GM03348 (cell line): ENCODE measurements at regions not wholly inside any gene's neighbourhood (a gene's known extent, or its start where the extent isn't known, plus 50 kb on each side); places are given as distances from the start of the nearest gene placed in this dataset.
A peak's percentile ranks its signal among the peaks of the same experiment; 100 is the strongest.

ENCODE experiments used
- DNase-seq: peaks from one replicate; pipeline ENCODE4 v3.0.0; 2012; ENCODE audit warnings: low spot score

DNA sequence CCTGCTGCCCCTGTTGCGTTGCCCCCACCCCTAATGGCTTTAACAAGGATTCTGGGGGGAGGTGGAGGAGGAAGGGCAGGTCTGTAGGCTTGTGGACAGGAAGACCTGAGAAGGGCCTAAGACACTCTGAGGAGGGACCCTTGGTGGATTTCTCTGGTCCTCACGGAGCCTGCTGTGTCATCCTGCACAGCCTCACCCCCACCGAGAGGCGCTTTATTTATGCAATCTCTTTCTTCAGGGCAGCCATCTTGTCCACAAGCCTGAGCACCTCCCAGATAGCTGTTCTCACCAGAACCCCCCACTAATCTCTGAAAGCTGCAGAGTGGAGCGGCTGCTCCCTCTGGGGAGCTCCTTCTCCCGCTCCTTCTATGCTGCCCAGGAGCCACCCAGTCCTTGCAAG is 59.3 kb upstream of the MLN start:
- DNase-seq, result no peak

DNA sequence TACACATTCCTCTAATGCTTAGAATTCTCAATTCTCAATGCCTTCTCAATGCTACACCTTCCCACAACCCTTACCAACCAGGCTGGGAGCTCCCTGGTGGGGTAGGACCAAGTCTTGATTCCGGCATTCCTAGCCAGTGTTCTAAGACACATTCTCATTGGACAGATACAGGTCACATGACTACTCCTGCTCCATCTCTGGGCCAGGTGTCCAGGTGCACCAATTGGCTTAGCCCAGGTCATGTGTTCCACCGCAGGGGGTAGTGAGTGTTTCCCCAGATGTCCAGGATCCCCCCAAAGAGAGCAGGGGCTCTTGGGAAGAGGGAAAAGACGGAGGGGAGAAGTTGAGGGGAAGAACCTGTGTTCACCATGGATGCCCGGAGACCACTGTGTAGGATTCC is 58.7 kb upstream of the MLN start:
- DNase-seq, result no peak

DNA sequence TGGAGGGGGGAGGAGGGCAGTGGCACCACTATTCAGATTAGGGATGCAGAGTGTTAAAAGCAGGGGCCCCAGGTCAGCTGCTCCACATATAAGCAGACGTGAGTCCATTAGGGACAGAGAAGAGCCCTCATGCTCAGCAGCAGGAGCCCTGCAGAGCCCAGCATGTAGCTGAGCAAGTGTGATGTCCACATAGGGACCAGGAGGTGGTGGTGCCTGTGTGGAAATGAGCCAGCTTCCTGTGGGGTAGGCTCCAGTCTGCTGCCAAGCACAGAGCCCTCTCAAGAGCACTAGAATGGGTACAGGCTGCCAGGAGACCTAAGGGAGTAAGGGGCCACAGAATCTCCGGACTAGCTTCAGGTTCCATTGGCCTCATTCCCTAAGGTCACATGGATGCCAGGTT is 57.9 kb upstream of the MLN start:
- no peak for DNase-seq

DNA sequence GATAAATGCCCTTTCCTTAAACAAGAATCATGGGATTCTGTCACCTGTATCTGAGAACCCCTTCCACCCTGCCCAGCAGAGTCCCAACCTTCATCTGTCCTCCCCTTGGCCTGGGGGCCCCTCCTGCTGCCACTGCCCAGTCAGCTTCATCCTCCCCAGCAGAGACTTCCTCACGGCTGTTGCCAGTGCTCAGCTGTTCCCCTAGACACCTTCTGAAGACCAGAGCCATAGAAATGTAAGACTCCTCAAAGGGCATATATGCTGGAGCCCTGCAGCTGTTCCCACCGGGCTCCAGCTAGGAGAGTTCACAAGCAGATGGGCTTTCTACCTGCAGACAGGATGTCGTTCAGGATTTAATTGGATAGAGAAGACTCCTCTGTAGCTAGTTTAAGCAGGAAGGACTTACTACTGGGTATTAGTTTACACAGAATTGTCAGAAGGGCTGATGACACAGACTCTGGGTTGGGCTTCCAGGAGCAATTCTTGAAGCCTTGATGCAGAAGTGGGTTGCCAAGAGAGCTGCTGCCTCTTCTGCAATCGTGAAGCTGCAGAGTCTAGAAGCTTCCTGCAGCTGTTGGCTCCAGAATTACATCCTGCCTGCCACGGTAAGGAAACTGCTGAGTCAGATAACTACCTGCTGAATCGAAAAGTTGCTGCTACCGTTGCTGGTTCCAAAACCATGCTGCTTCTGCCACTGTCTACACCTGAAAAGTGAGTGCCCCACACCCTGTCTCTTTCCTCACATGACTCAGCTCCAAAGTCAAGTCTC is 57.1 kb upstream of the MLN start:
- peak; percentile 59 for DNase-seq

DNA sequence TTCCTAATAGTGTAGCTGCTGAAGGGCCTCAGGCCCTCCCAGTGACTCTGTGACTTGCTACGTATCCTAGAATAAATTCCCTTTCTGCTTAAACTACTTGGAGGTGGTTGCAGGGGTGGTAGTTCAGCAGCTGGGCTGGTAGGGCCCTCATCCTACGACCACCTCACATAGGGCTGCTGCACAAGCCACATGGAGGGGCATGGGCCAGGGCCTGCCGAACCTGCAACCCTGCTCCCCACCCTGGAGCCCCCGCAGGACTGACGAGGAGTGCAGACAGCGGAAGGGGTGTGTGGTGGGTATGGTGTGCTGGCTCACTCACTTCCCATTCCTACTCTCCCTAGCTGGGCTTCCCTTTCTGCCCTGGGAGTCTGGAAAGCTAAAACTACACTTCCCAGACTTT is 56.2 kb upstream of the MLN start:
- DNase-seq, result no peak

DNA sequence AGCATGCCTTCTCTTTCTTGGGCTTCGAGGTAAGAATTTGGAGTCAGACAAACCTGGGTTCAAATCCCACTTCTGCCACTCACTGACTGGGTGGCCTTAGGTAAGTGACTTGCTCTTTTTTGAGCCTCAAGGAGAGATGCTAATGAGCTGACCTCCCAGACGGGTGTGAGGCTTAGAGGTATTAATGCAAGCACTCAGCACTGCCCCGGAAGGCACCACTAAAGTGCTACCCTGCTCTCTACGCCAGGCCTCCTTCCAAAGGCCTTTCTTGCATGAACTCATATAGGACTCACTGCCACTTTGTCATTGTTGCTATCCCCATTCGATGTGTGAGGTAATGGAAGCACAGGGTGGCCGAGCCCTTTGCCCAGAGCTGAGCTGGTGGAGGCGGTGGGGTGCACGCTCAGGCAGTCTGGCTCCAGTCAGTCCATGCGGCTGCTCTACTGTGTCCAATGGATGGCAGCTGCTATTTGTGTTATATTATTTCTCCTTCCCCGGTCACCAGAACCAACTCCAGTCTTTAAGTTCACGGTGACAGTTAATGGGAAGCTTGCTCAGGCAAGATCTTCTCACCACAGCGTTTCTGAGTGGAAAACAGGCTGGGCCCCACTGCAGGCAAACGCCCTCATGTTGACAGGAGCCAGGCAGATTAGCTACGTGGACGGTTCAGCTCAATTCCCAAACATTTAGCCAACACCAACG is 55.2 kb upstream of the MLN start:
- no peak for DNase-seq

DNA sequence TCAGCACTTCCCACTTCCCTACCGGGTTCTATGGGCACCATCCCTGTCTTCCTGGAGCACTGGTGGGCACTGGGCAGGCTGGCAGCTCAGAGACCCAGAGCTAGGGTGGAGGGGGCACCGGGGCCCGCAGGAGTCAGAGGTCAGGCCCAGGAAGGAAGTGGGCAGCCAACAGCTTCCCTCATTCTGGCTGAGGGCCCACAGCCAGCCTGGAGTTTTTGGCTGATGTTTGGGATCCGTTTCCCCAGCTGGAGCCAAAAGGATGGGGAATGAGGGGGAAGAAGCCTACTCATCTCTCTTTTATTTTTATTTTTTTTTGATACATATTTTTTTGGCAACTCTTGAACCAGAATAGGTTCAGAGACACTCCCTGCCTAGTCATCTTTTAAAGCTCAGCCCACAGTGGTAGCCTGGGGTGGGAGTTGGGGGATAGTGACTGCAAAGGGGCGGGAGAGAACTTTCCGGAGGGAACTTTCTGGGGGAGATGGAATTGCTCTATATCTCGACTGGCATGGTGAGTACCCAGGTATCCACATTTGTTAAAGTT is 54.2 kb upstream of the MLN start:
- DNase-seq, result peak; percentile 49

DNA sequence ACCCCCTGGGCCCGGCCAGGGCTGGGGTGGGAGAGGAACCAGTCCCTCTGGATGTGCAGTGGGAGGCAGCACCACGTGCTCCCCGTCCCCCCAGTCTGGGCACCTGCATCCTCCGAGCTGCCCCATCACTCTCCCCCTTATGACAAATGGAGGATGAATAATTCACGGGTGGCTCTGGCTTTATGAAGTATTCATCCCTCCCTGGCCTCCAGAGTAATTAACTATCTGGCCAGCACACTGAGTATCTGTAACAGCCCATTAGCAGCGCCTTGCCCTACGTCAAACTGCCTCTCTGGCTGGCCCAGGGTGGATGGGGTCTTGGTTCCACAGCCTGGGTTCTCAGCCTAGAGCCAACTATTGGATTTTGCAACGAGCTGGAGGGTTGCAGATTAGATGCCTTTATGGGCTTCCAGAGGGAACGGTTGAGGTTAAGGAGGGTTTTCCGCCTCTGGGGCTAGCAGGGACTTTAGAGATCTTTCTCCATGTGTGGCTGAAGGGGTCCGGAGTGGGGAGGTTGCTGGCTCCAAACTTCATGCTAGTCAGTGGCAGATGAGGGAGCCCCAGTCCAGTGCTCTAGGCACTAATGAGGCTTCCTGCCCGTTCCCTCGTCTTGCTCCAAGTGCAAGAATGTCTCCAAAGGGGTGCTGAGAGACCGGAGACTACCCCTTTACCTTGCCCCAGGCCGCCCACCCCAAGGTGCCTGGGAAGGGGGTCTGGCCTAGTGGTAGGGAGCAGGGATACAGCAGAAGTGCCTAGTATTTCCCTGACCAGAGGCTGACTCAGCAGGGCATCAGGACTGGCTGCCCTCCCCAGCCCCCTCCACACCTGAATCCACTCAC is 53.5 kb upstream of the MLN start:
- DNase-seq, result no peak

DNA sequence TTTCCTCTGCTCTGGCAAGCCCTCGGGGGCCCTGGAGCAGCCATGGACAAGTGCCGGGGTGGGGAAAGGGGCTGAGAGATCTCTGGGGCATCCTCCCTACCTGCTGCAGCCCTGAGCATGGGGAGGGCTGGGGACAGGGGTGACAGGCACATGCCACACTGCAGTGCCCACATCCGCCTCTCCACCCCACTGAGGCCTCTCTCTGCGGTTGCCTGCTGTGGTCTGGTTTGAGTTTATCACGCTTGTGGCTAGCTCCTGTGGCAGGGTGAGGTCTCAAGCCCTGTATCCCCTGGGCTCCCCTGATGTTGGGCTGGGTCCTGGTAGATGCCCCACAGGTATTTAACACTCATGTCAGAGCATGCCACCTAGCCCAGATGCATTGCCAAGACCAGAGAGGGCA is 52.9 kb upstream of the MLN start:
- no peak for DNase-seq

DNA sequence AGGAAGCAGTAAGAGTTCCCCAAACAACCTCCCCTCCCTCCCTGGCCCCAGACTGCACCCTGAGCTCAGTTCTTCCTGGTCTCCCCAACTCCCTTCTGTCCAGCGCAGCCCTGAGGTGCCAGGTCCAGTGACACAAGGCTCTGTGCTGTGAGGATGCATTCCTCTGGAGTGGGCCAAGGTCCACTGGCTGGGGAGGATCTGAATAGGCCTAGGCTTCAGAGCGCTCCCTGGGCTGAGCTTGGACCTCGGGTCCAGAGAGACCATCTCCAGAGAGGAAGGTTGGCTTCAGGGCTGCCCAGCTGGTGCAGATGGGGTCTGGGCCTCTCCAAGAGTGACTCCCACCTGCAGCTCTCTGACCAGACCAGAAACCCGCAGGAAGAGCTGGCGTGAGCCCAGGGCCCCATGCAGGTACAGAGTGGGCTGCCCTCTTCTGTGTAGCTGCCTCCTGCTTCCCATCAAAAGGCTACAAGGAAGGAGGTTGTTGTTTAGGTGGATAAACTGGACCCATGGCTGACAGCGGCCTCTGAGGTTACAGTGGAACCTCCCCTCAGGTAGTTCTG is 52.3 kb upstream of the MLN start:
- DNase-seq, result no peak

DNA sequence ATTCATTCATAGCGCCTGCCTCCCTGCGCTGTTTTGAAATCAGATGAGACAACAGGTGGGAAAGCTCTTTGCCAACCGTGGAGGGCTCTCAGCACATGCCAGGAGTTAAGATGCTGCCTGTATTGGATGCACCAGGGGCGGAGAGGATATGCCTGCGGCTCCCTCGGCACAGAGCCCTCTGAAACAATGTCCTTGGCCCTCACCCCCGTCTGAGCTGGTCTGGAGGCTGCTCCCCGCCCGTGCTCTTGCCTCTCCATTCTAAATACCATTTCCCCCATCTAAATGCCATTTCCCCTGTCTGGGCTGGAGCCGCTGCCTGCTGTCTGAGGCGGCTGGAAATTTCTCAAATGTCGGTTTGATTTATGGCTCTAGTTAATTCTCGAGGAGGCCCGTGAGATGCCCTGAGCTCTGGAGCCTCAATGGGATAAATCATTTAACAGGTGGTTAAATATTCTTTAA is 50.8 kb upstream of the MLN start:
- peak; percentile 55 for DNase-seq

DNA sequence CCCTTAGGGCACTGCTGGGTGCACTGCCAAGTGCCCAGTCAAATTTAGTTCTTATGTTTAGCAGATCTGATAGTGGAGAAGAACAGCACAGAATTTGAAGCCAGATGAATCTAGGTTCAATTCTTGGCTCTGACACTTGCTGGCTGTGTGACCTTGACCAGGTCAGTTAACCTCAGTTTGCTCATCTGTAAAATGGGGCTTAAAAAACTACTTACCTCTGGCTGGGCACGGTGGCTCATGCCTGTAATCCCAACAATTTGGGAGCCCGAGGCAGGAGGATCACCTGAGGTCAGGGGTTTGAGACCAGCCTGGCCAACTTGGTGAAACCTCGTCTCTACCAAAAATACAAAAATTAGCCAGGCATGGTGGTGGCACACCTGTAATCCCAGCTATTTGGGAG is 49.9 kb upstream of the MLN start:
- no peak for DNase-seq
